ENCODE measurements at regions not wholly inside any gene's neighbourhood (a gene's known extent, or its start where the extent isn't known, plus 50 kb on each side); places are given as distances from the start of the nearest gene placed in this dataset.
A peak's percentile ranks its signal among the peaks of the same experiment; 100 is the strongest.

GRCh38 chr16:52709306-52709705, 162.4 kb upstream of the TOX3 start:
- POLR2A ChIA-PET: no interaction called here
- Histone ChIP-seq H4K20me1 (ENCODE audit: insufficient read depth, low read length) (no peaks in the 10 kb centered on the region), H3K27me3 (ENCODE audit: control insufficient read depth in 1 of 2, insufficient read depth in 2 of 2, low read length in 2 of 2) (peaks cover 0 to 23% of the 10 kb centered on the region in 2 experiments; a peak in 2 of 5 replicates), H3K4me3 (replicated peaks in 1 of 3; ENCODE audit: insufficient read depth in 1 of 3, low read depth in 2 of 3, low read length in 3 of 3) (no peak overlapping the region), H3K36me3 (replicated peaks in 1 of 2; ENCODE audit: control insufficient read depth in 1 of 2, insufficient read depth in 2 of 2, low read length in 2 of 2) (no peaks in the 10 kb centered on the region), H3K27ac (ENCODE audit: extremely low read length, insufficient read depth, low read length) (no peak overlapping the region), H3K4me2 (ENCODE audit: low read depth, low read length) (no peak overlapping the region), H2AFZ (ENCODE audit: low read length) (no peak overlapping the region), H3K9me3 (ENCODE audit: low read length) (no peaks in the 10 kb centered on the region), H3K79me2 (ENCODE audit: insufficient read depth, low read length) (no peaks in the 10 kb centered on the region), H3K9ac (ENCODE audit: insufficient read depth, low read depth, low read length) (no peak overlapping the region), H3K4me1 (ENCODE audit: insufficient read depth, low read length) (no peaks in the 10 kb centered on the region)
- intact Hi-C loops (cut with micrococcal nuclease; ENCODE audit: unreplicated experiment): no loop called here
- ATAC-seq (peak; percentile 54; the same call in 2 of the 3 replicates), FAIRE-seq (no peak), DNase-seq (ENCODE audit: low spot score) (no peak)
- in situ Hi-C loops (cut with HindIII; ENCODE audit: extremely low pct_ligation_motif_present, low pct_unique_long_range_greater_than_20kb): no loop called here
- WGBS (ENCODE audit: low lambda C conversion rate): 1% methylated on average over 3 of the region's 3 CpGs
- CTCF ChIA-PET (ENCODE audit: low intra/inter-chr PET ratio, low total read pairs): no interaction called here
- BruUV-seq (replicated peaks): no TSS peak
- no peak for TF ChIP-seq SIX4 (CRISPR knock-in tag; IDR thresholded peaks at IDR 0.05)

GRCh38 chr16:52708476-52708875, 161.5 kb upstream of the TOX3 start:
- POLR2A ChIA-PET: no interaction called here
- TF ChIP-seq ZNF615 (CRISPR knock-in tag; IDR thresholded peaks at IDR 0.05; ENCODE audit: borderline replicate concordance) (no peak), AKNA (CRISPR knock-in tag; IDR thresholded peaks at IDR 0.05; ENCODE audit: borderline replicate concordance) (no peak), ZNF605 (CRISPR knock-in tag; IDR thresholded peaks at IDR 0.05) (no peak), ZNF354B (CRISPR knock-in tag; IDR thresholded peaks at IDR 0.05) (no peak), HNRNPK (IDR thresholded peaks at IDR 0.05; ENCODE audit: low read depth, low read length, poor library complexity, severe bottlenecking) (peak; percentile 77)
- no peak overlapping the region for H3K9ac ChIP-seq (ENCODE audit: insufficient read depth, low read depth, low read length)
- no peaks in the 10 kb centered on the region for H3K9me3 ChIP-seq (ENCODE audit: low read length)
- BruUV-seq (replicated peaks): no TSS peak
- DNase-seq (ENCODE audit: low spot score): no peak
- no peaks in the 10 kb centered on the region for H3K4me1 ChIP-seq (ENCODE audit: insufficient read depth, low read length)
- WGBS (ENCODE audit: low lambda C conversion rate): 4% methylated on average over 2 of the region's 2 CpGs
- in situ Hi-C loops (cut with HindIII; ENCODE audit: extremely low pct_ligation_motif_present, low pct_unique_long_range_greater_than_20kb) (no loop called here), intact Hi-C loops (cut with micrococcal nuclease; ENCODE audit: unreplicated experiment) (no loop called here)
- no peak for FAIRE-seq
- no peak for ATAC-seq
- H3K79me2 ChIP-seq (ENCODE audit: insufficient read depth, low read length): no peaks in the 10 kb centered on the region
- H3K27ac ChIP-seq (ENCODE audit: extremely low read length, insufficient read depth, low read length): no peak overlapping the region
- H4K20me1 ChIP-seq (ENCODE audit: insufficient read depth, low read length): no peaks in the 10 kb centered on the region
- no peak overlapping the region for H3K4me2 ChIP-seq (ENCODE audit: low read depth, low read length)
- no peaks in the 10 kb centered on the region for H3K36me3 ChIP-seq (replicated peaks in 1 of 2; ENCODE audit: control insufficient read depth in 1 of 2, insufficient read depth in 2 of 2, low read length in 2 of 2)
- peaks cover 0 to 16% of the 10 kb centered on the region in 2 experiments; a peak in 1 of 5 replicates for H3K27me3 ChIP-seq (ENCODE audit: control insufficient read depth in 1 of 2, insufficient read depth in 2 of 2, low read length in 2 of 2)
- CTCF ChIA-PET (ENCODE audit: low intra/inter-chr PET ratio, low total read pairs): no interaction called here
- H2AFZ ChIP-seq (ENCODE audit: low read length): no peak overlapping the region
- no peak overlapping the region for H3K4me3 ChIP-seq (replicated peaks in 1 of 3; ENCODE audit: insufficient read depth in 1 of 3, low read depth in 2 of 3, low read length in 3 of 3)
